Endothelial cell of umbilical vein (primary cell): ENCODE measurements at regions not wholly inside any gene's neighbourhood (a gene's known extent, or its start where the extent isn't known, plus 50 kb on each side); places are given as distances from the start of the nearest gene placed in this dataset.

Experiments
- BruUV-seq: library from RNA; stranded (reverse); fragments of 400-500 nt; replicated peaks from 2 replicates; lab custom pipeline; 2021; lab: Mats Ljungman, UMichigan
- CTCF ChIA-PET: fragments of 300-600, 350-600 bp; sonication (Branson Sonifier 250); formaldehyde crosslinking; loops from one replicate; lab custom pipeline; 2021; ENCODE audit warnings: antibody characterized with exemption, inconsistent platforms; lab: Charles Lee
- POLR2A ChIA-PET: fragments of 300-600, 350-600 bp; sonication (Branson Sonifier 250); formaldehyde crosslinking; loops from one replicate; lab custom pipeline; 2021; ENCODE audit warnings: antibody characterized with exemption, inconsistent platforms; lab: Charles Lee
- DNase-seq: peaks from one replicate; pipeline ENCODE4 v3.0.0-alpha.2; 2011; ENCODE audit warnings: low read depth, low spot score
- FAIRE-seq: peaks from 2 replicates; lab custom pipeline; 2011; peaks lifted over from hg19 to GRCh38; lab: Jason Lieb, UNC
- H2AFZ ChIP-seq: 2 replicates; pipeline ENCODE4 v1.6.0; 2012; ENCODE audit warnings: low read depth, low read length, control low read depth, inconsistent platforms
- H3K27ac ChIP-seq: 2 replicates; pipeline ENCODE4 v1.5.1; 2011; ENCODE audit warnings: low read depth, mild to moderate bottlenecking, control low read depth, low read length, moderate library complexity; ENCODE audit not compliant: insufficient read depth
- H3K27me3 ChIP-seq, 2 experiments: 2 replicates each; pipeline versions ENCODE4 v1.6.0 to v1.6.1; 2011; ENCODE audit warnings: low read length in 2 of 2, mixed read lengths in 1 of 2; ENCODE audit not compliant: control insufficient read depth in 2 of 2, insufficient read depth in 2 of 2
- H3K36me3 ChIP-seq, 2 experiments: 2 replicates in 1 of 2; 3 replicates in 1 of 2; pipeline ENCODE4 v1.5.1; 2011; ENCODE audit warnings: low read length in 2 of 2, mild to moderate bottlenecking in 1 of 2, moderate library complexity in 1 of 2; ENCODE audit not compliant: control insufficient read depth in 2 of 2, insufficient read depth in 2 of 2; ENCODE audit errors: extremely low read depth in 1 of 2
- H3K4me1 ChIP-seq: 3 replicates; pipeline ENCODE4 v1.5.1; 2011; ENCODE audit warnings: mild to moderate bottlenecking, low read length; ENCODE audit not compliant: control insufficient read depth, insufficient read depth; ENCODE audit errors: extremely low read depth
- H3K4me2 ChIP-seq: 2 replicates; pipeline ENCODE4 v1.6.1; 2011; ENCODE audit warnings: low read length, control low read depth, mixed read lengths; ENCODE audit not compliant: insufficient read depth
- H3K4me3 ChIP-seq, 3 experiments: fragments of 200-600 bp in 1 of 3; sonication (generic), shearing (Covaris generic) in 1 of 3; replicated peaks in 1 of 3; 2 replicates each; pipeline ENCODE4 v1.5.1; 2011 to 2016; ENCODE audit warnings: control low read depth in 3 of 3, low read length in 3 of 3, mild to moderate bottlenecking in 2 of 3, inconsistent platforms in 1 of 3, low read depth in 1 of 3, moderate library complexity in 1 of 3; ENCODE audit not compliant: insufficient read depth in 1 of 3
- H3K79me2 ChIP-seq: 2 replicates; pipeline ENCODE4 v1.6.0; 2012; ENCODE audit warnings: low read length, inconsistent platforms; ENCODE audit not compliant: control insufficient read depth, insufficient read depth
- H3K9ac ChIP-seq: replicated peaks from 2 replicates; pipeline ENCODE3; 2011; ENCODE audit warnings: low read length, control low read depth; ENCODE audit not compliant: insufficient read depth; ENCODE audit errors: extremely low read depth
- H3K9me1 ChIP-seq: replicated peaks from 3 replicates; pipeline ENCODE4 v1.6.0; 2011; ENCODE audit warnings: mild to moderate bottlenecking, low read length; ENCODE audit not compliant: control insufficient read depth, insufficient read depth; ENCODE audit errors: extremely low read depth
- H3K9me3 ChIP-seq: replicated peaks from 2 replicates; pipeline ENCODE4 v1.5.1; 2012; ENCODE audit warnings: low read length, inconsistent platforms; ENCODE audit not compliant: control insufficient read depth, insufficient read depth
- H4K20me1 ChIP-seq: replicated peaks from 2 replicates; pipeline ENCODE3; 2011; ENCODE audit warnings: mild to moderate bottlenecking, low read length; ENCODE audit not compliant: control insufficient read depth, insufficient read depth; ENCODE audit errors: extremely low read depth
- CTCF ChIP-seq, 2 donors: IDR thresholded peaks; 1 replicate in 1 of 2; 2 replicates in 1 of 2; pipeline ENCODE4 v1.5.1; 2011; ENCODE audit warnings: low read length in 2 of 2, mild to moderate bottlenecking in 2 of 2, moderate library complexity in 2 of 2, control low read depth in 1 of 2, inconsistent platforms in 1 of 2, low read depth in 1 of 2; ENCODE audit not compliant: insufficient read depth in 1 of 2; ENCODE audit errors: extremely low read depth in 1 of 2
- EZH2 ChIP-seq: IDR thresholded peaks from 2 replicates; pipeline ENCODE4 v1.6.1; 2012; ENCODE audit warnings: borderline replicate concordance, low read depth, mild to moderate bottlenecking, moderate library complexity, low read length, inconsistent platforms; ENCODE audit not compliant: severe bottlenecking
- FOS ChIP-seq: IDR thresholded peaks from 2 replicates; pipeline ENCODE4 v1.6.1; 2011; ENCODE audit warnings: mild to moderate bottlenecking, low read length, moderate library complexity, borderline replicate concordance; ENCODE audit not compliant: insufficient read depth
- GATA2 ChIP-seq: IDR thresholded peaks from 2 replicates; pipeline ENCODE4 v1.7.0; 2011; ENCODE audit warnings: low read depth, mild to moderate bottlenecking, moderate library complexity, mixed read lengths, low read length; ENCODE audit not compliant: insufficient read length, insufficient read depth
- JUN ChIP-seq: IDR thresholded peaks from 2 replicates; pipeline ENCODE4 v1.6.1; 2011; ENCODE audit warnings: borderline replicate concordance, low read depth; ENCODE audit not compliant: insufficient read length, insufficient read depth
- MAX ChIP-seq: IDR thresholded peaks from 2 replicates; pipeline ENCODE4 v1.6.1; 2011; ENCODE audit not compliant: insufficient read depth, insufficient read length
- MYC ChIP-seq: IDR thresholded peaks from one replicate; pipeline ENCODE4 v1.6.1; 2011; ENCODE audit warnings: mild to moderate bottlenecking, low read depth, low read length
- POLR2A ChIP-seq: IDR thresholded peaks from 2 replicates; pipeline ENCODE4 v1.6.1; 2012; ENCODE audit warnings: low read depth, mild to moderate bottlenecking, control low read depth, low read length
- POLR2AphosphoS5 ChIP-seq: IDR thresholded peaks from 2 replicates; pipeline ENCODE4 v1.6.1; 2012; ENCODE audit warnings: low read depth, mild to moderate bottlenecking, control low read depth, low read length, moderate library complexity; ENCODE audit not compliant: insufficient read depth
- dilution Hi-C: fragments of 300-500 bp; cut with MboI; formaldehyde crosslinking; loops from one replicate; pipeline ENCODE4 v1.15.0; 2019; ENCODE audit warnings: low sequenced_read_pairs; ENCODE audit not compliant: extremely low pct_ligation_motif_present
- intact Hi-C: fragments of 100-400 bp; cut with micrococcal nuclease; formaldehyde crosslinking; loops from one replicate; pipeline ENCODE4 v1.10.0; 2022

GRCh38 chr3:18898911-18899310 lies 249.4 kb upstream of the KCNH8 start:
- Histone ChIP-seq H3K79me2 (no peaks in the 10 kb centered on the region), H2AFZ (no peak overlapping the region), H3K4me2 (no peak overlapping the region), H3K9me3 (peaks cover 2% of the 10 kb centered on the region), H3K9ac (no peak overlapping the region), H4K20me1 (no peaks in the 10 kb centered on the region), H3K9me1 (no peaks in the 10 kb centered on the region), H3K27ac (no peak overlapping the region), H3K4me1 (no peaks in the 10 kb centered on the region), H3K36me3 (no peaks in the 10 kb centered on the region), H3K27me3 (no peaks in the 10 kb centered on the region), H3K4me3 (no peak overlapping the region)
- DNase-seq (no peak), FAIRE-seq (no peak)
- dilution Hi-C loops, result no loop called here
- ChIA-PET CTCF (no interaction called here), POLR2A (no interaction called here)
- no TSS peak for BruUV-seq
- TF ChIP-seq CTCF (IDR thresholded peaks at IDR 0.05; ENCODE audit: extremely low read depth in 1 of 2, insufficient read depth in 1 of 2, low read depth in 1 of 2, low read length in 2 of 2) (no peak), MYC (no peak), POLR2AphosphoS5 (no peak), FOS (no peak), MAX (no peak), JUN (no peak), GATA2 (no peak), EZH2 (no peak), POLR2A (no peak)
- intact Hi-C loops, result no loop called here
